GM18951 (cell line): ENCODE measurements at regions not wholly inside any gene's neighbourhood (a gene's known extent, or its start where the extent isn't known, plus 50 kb on each side); places are given as distances from the start of the nearest gene placed in this dataset.

ENCODE experiments used
- POLR2A ChIP-seq: IDR thresholded peaks from 4 replicates; pipeline ENCODE4 v1.6.1; 2011; ENCODE audit warnings: mild to moderate bottlenecking; ENCODE audit not compliant: insufficient read length, insufficient read depth; ENCODE audit errors: extremely low read depth
- in situ Hi-C: fragments of 300-500 bp; cut with MboI; formaldehyde crosslinking; loops from one replicate; pipeline ENCODE4 v1.12.0; 2022; ENCODE audit warnings: low sequenced_read_pairs, mixed read lengths, inconsistent platforms; ENCODE audit not compliant: unreplicated experiment

- in situ Hi-C loops: no loop called here
- TF ChIP-seq POLR2A: no peak
Measured at GRCh38 chr12:13586361-13586760, 389.8 kb downstream of the EMP1 start.

- in situ Hi-C loops: no loop called here
- no peak for TF ChIP-seq POLR2A
Measured at GRCh38 chr12:13584541-13584940, 388.0 kb downstream of the EMP1 start.

- in situ Hi-C loops: no loop called here
- no peak for TF ChIP-seq POLR2A
Measured at GRCh38 chr12:13583630-13584029, 387.1 kb downstream of the EMP1 start.

DNA sequence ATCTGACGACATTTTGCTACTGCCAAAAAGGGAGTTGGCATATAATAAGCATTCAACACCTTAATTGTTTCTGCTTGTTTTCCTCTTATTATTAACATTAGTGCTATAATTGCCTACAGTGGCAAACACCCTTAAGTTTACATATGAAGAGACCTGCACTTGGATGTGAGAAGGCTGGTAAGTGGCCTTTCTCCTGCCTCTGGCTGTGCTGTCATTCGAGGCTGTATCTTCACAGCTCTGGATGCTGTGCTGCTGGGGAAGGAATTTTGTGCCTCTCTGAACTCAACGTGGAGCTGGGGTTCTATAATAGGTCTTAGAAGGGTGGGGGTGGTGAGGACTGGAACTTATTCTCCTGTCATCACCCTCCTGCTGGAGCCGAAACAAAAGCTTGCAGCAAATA lies 385.9 kb downstream of the EMP1 start:
- TF ChIP-seq POLR2A: no peak

GRCh38 chr12:13581031-13581430 lies 384.5 kb downstream of the EMP1 start:
- in situ Hi-C loops: no loop called here
- TF ChIP-seq POLR2A: no peak

More for the DNA sequence above, 385.9 kb downstream of the EMP1 start:
- in situ Hi-C loops: no loop called here

- in situ Hi-C loops: no loop called here
- no peak for TF ChIP-seq POLR2A
Measured at GRCh38 chr12:13580206-13580605, 383.7 kb downstream of the EMP1 start.

GRCh38 chr12:13576935-13577500 lies 380.5 kb downstream of the EMP1 start:
- in situ Hi-C loops: no loop called here
- no peak for TF ChIP-seq POLR2A

GRCh38 chr12:13573698-13574321 lies 377.3 kb downstream of the EMP1 start:
- no peak for TF ChIP-seq POLR2A
- in situ Hi-C loops: no loop called here

- no peak for TF ChIP-seq POLR2A
- in situ Hi-C loops: no loop called here
Measured at GRCh38 chr12:13571035-13571434, 374.5 kb downstream of the EMP1 start.

- TF ChIP-seq POLR2A: no peak
- in situ Hi-C loops: no loop called here
Measured at GRCh38 chr12:13570005-13570694, 373.6 kb downstream of the EMP1 start.

GRCh38 chr12:13566292-13566691 lies 369.8 kb downstream of the EMP1 start:
- no peak for TF ChIP-seq POLR2A
- in situ Hi-C loops: no loop called here

DNA sequence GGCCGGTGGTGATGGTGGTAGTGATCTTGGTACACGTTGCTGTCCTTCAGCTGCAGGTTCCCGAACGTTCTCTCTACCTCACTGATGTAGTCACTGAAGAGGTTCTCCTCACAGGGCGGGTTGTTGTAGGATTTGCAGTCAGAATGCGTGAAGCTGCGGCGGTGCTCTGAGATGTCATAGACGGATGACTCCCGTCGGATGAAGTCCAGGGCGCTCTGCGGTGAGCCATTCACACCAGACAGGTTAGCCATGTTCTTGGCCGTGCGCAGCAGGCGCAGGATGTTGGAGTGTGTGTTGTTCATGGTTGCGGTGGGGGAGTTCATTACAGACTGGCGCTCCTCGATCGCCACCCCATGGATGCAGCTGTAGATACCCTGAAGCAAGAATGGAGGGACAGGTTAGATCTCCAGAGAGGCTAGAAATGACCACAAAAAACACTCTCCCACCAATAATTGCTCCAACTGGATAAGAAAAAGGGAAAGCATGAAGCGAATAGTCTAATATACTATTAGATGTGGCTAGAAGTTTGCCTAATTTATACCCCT lies 367.8 kb downstream of the EMP1 start:
- in situ Hi-C loops: no loop called here
- no peak for TF ChIP-seq POLR2A

DNA sequence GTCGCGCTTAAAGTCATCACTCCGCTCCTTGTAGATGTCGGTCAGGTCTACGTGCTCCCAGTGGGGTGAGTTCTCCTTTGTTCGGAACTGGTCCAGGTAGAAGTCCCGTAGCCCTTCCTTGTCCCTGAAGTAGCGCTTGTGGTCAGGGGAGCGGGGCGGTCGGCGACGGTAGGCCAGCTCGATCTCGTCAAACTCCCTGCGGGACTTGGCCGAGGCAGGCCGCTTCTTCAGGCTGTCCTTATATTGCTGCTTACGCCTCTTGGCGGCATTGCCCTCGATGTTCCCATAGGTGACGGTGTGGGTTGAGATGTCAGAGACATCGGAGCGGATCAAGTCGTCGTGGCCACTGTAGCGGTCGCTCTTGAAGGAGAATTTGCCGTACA lies 367.2 kb downstream of the EMP1 start:
- in situ Hi-C loops: no loop called here
- TF ChIP-seq POLR2A: no peak

DNA sequence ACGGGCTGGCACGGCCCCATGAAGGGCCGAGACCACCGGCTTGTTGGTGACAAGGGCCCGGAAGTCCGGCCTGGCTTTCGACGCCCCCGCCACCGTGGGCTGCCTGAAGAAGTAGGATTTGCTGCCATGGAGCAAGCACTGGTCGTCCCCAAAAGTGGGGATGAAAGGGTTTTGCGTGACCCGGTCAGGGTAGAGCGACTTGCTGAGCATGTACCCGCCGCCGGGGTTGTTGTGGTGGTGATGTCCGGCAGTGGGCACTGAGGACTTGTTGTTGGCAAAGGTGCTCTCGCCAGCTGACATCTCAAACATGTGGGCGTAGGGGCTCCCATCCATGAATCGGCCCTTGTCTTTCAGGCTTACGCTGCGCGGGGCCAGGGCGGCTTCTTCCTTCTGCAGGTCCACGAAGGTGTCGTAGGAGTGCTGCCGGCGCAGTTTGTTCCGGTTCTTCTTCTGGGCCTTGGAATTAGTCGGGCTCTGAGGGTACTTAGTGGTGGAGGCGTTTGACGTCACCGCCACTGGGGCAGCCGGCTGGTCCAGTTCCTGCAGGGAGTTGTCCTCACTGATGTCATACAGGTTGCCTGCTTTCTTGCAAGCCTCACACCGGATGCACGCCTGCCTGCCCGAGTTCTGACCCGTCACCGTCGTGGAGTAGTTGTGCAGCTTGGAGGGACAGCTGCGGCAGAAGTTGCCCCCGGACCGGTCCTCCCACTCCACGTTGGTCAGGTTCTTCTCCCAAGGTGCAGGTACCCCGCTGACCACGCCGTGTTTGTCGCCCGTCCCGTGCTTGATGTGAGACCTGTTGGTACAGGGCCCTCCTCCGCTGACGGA lies 366.6 kb downstream of the EMP1 start:
- in situ Hi-C loops: no loop called here
- TF ChIP-seq POLR2A: no peak

- TF ChIP-seq POLR2A: no peak
- in situ Hi-C loops: no loop called here
Measured at GRCh38 chr12:13561923-13562322, 365.4 kb downstream of the EMP1 start.
